Sigmoid colon (tissue), 6 donors: ENCODE measurements at regions not wholly inside any gene's neighbourhood (a gene's known extent, or its start where the extent isn't known, plus 50 kb on each side); places are given as distances from the start of the nearest gene placed in this dataset.

Experiments
- DNase-seq: peaks from one replicate; pipeline ENCODE4 v3.0.0-alpha.2; 2019
- H3K27ac ChIP-seq, 4 donors: fragments of 200-600 bp; sonication (generic); one replicate each; pipeline ENCODE4 v1.5.1; 2016 to 2019; ENCODE audit warnings: mild to moderate bottlenecking in 1 of 4
- H3K27me3 ChIP-seq, 3 donors: fragments of 200-600 bp; sonication (generic); one replicate each; pipeline ENCODE4 v1.5.1; 2019; ENCODE audit warnings: mild to moderate bottlenecking in 1 of 3
- H3K36me3 ChIP-seq, 4 donors: fragments of 200-600 bp; sonication (generic); one replicate each; pipeline ENCODE4 v1.5.1; 2016 to 2019
- H3K4me1 ChIP-seq, 4 donors: fragments of 200-600 bp; sonication (generic); one replicate each; pipeline ENCODE4 v1.5.1; 2017 to 2019
- H3K4me3 ChIP-seq, 4 donors: fragments of 200-600 bp; sonication (generic); one replicate each; pipeline ENCODE4 v1.5.1; 2017 to 2019; ENCODE audit warnings: mild to moderate bottlenecking in 2 of 4, moderate library complexity in 1 of 4
- H3K9me3 ChIP-seq, 4 donors: fragments of 200-600 bp in 3 of 4; sonication (generic) in 3 of 4; one replicate each; pipeline versions ENCODE4 v1.5.1 to v1.6.1; 2013 to 2019
- EP300 ChIP-seq, 4 donors: sonication (generic); formaldehyde crosslinking; IDR thresholded peaks; one replicate each; pipeline ENCODE4 v1.6.1; 2017; ENCODE audit warnings: antibody characterized with exemption in 4 of 4
- POLR2A ChIP-seq, 2 donors: fragments of 450-650 bp; IDR thresholded peaks; one replicate each; pipeline ENCODE4 v1.6.1; 2016; ENCODE audit warnings: antibody characterized with exemption in 2 of 2, mild to moderate bottlenecking in 2 of 2, moderate library complexity in 2 of 2
- POLR2AphosphoS5 ChIP-seq, 4 donors: sonication (generic); formaldehyde crosslinking; IDR thresholded peaks; one replicate each; pipeline ENCODE4 v1.6.1; 2017; ENCODE audit warnings: antibody characterized with exemption in 4 of 4
- WGBS, 2 donors: extraction: QIAGEN DNeasy Blood & Tissue Kit; methylation state at CpG; one replicate each; pipeline ENCODE4 v1.1.7; 2013; 5-methylcytosine and 5-hydroxymethylcytosine counted together
- intact Hi-C: fragments of 100-400 bp; cut with DNase I; formaldehyde crosslinking; loops from one replicate; pipeline ENCODE4 v1.15.1; 2023
- TF ChIP-seq, protein P1 (sequence below), 4 experiments: fragments of 450-650 bp in 3 of 4; fragments of 200-600 bp in 1 of 4; IDR thresholded peaks; one replicate each; pipeline ENCODE4 v1.5.1; 2016 to 2019; ENCODE audit warnings: antibody characterized with exemption in 4 of 4, mild to moderate bottlenecking in 3 of 4, moderate library complexity in 2 of 4
- donor health status: healthy with polysubstance abuse.
- donor health status: healthy.

DNA sequence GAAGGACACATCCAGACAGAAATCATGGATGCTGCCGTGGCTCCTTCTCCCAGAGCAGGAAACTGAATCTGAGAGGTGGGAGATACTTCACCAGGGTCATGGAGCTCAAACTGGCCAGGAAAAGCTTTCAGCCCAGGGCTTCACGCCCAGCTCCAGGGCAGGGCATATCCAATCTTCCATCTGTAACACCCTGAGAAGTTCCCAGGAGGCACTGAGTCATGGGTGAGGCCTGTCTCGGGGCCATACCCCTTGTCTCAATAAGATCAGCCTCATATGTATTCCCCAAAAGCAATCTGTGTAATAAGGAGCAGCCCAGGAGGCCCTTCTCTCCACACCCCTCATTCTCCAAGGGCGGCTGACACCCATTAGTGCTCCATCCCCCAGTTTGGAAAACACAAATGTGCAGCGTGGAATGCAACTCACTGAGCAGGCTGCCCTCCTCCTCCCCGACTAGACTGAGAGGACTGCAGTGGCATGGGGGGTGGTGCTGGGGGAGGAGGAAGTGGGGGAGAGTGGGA, 439.3 kb upstream of the SULF2 start:
- Histone ChIP-seq H3K27ac (no peak overlapping the region), H3K4me3 (no peak overlapping the region), H3K27me3 (no peaks in the 10 kb centered on the region), H3K36me3 (no peaks in the 10 kb centered on the region), H3K9me3 (no peaks in the 10 kb centered on the region), H3K4me1 (no peaks in the 10 kb centered on the region)
- WGBS, 2 donors, result 62 to 67% methylated on average over 6 of the region's 6 CpGs
- intact Hi-C loops, result no loop called here
- no peak for DNase-seq
- TF ChIP-seq POLR2A (IDR thresholded peaks at IDR 0.05) (no peak), EP300 (IDR thresholded peaks at IDR 0.05) (no peak)

DNA sequence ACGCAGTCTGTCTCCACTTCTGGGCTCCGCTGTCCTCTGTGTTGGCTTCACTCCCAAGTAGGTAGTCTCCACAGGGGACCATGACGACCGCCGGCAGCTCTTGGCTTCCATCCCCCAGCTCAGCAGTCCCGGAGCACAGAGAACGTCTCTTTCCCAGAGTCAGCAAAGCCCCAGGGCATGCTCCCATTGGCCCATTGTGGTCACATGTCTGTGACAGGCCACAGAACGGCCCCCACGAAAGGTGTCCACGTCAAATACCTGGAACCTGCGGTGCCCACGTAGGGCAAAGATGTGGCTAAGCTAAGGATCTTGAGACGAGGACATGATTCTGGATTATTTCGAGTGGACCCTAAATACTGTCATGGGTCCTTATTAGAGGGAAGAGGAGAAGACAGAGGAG, 438.4 kb upstream of the SULF2 start:
- 93 to 95% methylated on average over 14 of the region's 14 CpGs for WGBS, 2 donors
- intact Hi-C loops, result no loop called here
- Histone ChIP-seq H3K4me1 (no peaks in the 10 kb centered on the region), H3K4me3 (no peak overlapping the region), H3K27me3 (no peaks in the 10 kb centered on the region), H3K9me3 (no peaks in the 10 kb centered on the region), H3K36me3 (no peaks in the 10 kb centered on the region), H3K27ac (no peak overlapping the region)
- DNase-seq, result no peak
- TF ChIP-seq POLR2A (IDR thresholded peaks at IDR 0.05), result no peak
- TF ChIP-seq, protein P1, sequence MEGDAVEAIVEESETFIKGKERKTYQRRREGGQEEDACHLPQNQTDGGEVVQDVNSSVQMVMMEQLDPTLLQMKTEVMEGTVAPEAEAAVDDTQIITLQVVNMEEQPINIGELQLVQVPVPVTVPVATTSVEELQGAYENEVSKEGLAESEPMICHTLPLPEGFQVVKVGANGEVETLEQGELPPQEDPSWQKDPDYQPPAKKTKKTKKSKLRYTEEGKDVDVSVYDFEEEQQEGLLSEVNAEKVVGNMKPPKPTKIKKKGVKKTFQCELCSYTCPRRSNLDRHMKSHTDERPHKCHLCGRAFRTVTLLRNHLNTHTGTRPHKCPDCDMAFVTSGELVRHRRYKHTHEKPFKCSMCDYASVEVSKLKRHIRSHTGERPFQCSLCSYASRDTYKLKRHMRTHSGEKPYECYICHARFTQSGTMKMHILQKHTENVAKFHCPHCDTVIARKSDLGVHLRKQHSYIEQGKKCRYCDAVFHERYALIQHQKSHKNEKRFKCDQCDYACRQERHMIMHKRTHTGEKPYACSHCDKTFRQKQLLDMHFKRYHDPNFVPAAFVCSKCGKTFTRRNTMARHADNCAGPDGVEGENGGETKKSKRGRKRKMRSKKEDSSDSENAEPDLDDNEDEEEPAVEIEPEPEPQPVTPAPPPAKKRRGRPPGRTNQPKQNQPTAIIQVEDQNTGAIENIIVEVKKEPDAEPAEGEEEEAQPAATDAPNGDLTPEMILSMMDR (IDR thresholded peaks at IDR 0.05), result no peak
- TF ChIP-seq POLR2AphosphoS5 (IDR thresholded peaks at IDR 0.05), result no peak
- no peak for TF ChIP-seq EP300 (IDR thresholded peaks at IDR 0.05)

DNA sequence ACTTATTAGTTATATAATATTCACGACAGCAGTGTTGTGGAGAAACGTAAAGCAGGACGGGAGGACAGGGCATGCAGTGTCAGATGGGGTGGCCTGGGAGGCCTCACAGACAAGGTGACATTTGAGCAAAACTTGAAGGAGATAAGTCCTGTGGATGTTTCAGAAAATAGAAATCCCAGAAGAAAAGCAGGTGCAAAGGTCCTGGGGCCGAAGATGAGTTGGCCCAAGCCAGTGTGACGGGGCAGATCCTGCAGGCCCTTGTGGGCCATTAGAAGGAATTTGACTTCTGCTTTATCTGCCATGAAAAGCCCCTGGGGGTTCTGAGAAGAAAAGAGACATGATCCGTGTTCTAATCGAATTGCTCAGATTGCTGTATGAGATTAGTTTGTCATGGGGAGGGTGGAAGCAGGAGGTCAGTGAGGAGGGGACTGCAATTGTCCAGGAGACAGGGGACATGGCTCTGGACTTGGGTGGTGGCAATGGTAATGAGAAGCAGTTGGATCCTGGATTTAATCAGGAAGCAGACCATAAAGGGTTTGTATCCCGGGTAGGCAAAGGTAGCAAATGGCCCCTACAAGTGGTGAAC, 437.4 kb upstream of the SULF2 start:
- Histone ChIP-seq H3K27me3 (no peaks in the 10 kb centered on the region), H3K9me3 (no peaks in the 10 kb centered on the region), H3K4me1 (no peaks in the 10 kb centered on the region), H3K36me3 (no peaks in the 10 kb centered on the region), H3K27ac (no peak overlapping the region), H3K4me3 (no peak overlapping the region)
- intact Hi-C loops, result no loop called here
- no peak for DNase-seq
- WGBS, 2 donors, result 90% methylated on average over 8 of the region's 8 CpGs
- TF ChIP-seq EP300 (IDR thresholded peaks at IDR 0.05), result no peak
- TF ChIP-seq POLR2AphosphoS5 (IDR thresholded peaks at IDR 0.05), result no peak
- TF ChIP-seq, protein P1 (IDR thresholded peaks at IDR 0.05), result no peak

DNA sequence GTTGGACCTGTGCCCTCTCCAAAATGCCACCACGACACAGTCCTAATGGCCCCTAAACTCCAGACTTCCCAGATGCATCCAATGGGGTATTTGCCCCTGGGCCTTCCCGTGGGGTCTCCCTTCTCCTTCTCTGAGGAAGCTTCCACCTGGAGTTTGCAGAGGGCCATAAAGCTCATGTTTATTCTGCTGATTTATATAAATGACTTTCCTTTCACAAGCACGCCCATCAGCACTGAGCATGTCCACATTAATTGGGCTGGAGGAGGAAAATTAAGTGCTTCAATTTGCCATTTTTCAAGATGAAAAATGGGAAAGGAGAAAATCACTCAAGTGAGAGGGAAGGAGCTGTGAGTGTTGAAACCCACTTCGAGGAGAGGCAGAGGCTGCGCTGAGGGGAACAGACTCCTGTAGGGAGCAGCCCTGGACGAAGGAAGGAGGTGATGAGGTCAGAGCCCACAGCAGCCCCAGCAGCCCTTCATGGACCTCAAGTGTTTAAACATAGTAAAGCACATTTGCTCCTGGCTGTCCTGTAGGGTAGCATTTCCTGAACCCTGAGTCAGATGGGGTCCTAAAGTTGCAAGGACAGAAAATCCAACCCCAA, 434.9 kb upstream of the SULF2 start:
- no peaks in the 10 kb centered on the region for H3K4me1 ChIP-seq
- DNase-seq, result no peak
- intact Hi-C loops, result no loop called here
- H3K9me3 ChIP-seq, result no peaks in the 10 kb centered on the region
- WGBS, 2 donors, result 54 to 67% methylated on average over 6 of the region's 6 CpGs
- TF ChIP-seq, protein P1 (IDR thresholded peaks at IDR 0.05), result no peak
- no peak for TF ChIP-seq EP300 (IDR thresholded peaks at IDR 0.05)
- no peak for TF ChIP-seq POLR2AphosphoS5 (IDR thresholded peaks at IDR 0.05)
- TF ChIP-seq POLR2A (IDR thresholded peaks at IDR 0.05), result no peak
- no peaks in the 10 kb centered on the region for H3K27me3 ChIP-seq
- no peak overlapping the region for H3K27ac ChIP-seq
- no peak overlapping the region for H3K4me3 ChIP-seq
- H3K36me3 ChIP-seq, result no peaks in the 10 kb centered on the region

DNA sequence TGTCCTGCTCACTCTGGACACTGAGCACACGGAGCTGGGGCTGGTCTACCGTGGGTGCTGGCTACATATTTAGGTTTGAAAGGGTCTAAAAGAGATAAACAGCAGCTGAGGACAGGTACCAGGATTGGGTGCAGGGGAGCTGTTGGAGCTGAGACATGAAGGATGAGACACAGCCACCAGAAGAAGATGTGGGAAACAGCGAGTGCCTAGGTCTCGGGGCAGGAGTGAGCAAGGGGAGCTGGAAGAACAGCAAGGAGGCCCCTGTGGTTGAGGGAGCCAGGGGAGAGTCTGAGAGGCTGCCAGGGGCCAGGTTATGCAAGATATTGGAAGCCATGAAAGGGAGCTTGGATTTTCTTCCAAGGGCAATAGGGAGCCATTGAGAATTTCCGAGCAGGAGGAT, 434.0 kb upstream of the SULF2 start:
- H3K27ac ChIP-seq, result no peak overlapping the region
- intact Hi-C loops, result no loop called here
- no peaks in the 10 kb centered on the region for H3K36me3 ChIP-seq
- TF ChIP-seq EP300 (IDR thresholded peaks at IDR 0.05), result no peak
- H3K27me3 ChIP-seq, result no peaks in the 10 kb centered on the region
- 83 to 88% methylated on average over 5 of the region's 5 CpGs for WGBS, 2 donors
- no peak overlapping the region for H3K4me3 ChIP-seq
- H3K4me1 ChIP-seq, result no peaks in the 10 kb centered on the region
- no peak for DNase-seq
- H3K9me3 ChIP-seq, result no peaks in the 10 kb centered on the region

DNA sequence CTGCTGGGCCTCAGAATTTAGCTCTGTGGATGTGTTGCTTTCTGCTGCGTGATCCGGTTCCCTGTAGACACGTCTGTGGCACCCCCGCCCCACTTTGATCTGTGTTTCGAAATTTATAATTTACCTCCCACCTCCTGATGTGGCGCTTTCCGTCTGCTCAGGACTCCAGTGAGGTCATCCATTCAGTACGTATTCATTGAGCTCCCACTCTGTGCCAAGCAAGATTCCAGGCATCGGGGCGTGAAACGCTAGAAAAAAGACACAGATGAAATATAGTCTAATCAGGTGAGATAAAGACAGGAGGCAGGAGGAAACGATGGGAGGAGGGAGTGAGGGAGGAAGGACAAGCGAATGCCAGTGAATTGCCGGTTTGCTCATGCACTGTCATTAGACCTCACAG, 431.9 kb upstream of the SULF2 start:
- no peak for DNase-seq
- intact Hi-C loops, result no loop called here
- WGBS, 2 donors, result 78 to 80% methylated on average over 14 of the region's 14 CpGs
- TF ChIP-seq, protein P1 (IDR thresholded peaks at IDR 0.05), result no peak
- Histone ChIP-seq H3K9me3 (no peaks in the 10 kb centered on the region), H3K4me3 (no peak overlapping the region), H3K36me3 (no peaks in the 10 kb centered on the region), H3K27me3 (no peaks in the 10 kb centered on the region), H3K4me1 (no peaks in the 10 kb centered on the region), H3K27ac (no peak overlapping the region)
